GM13976 (cell line): ENCODE measurements at regions not wholly inside any gene's neighbourhood (a gene's known extent, or its start where the extent isn't known, plus 50 kb on each side); places are given as distances from the start of the nearest gene placed in this dataset.

Experiments used
- DNase-seq: peaks from one replicate; pipeline ENCODE4 v3.0.0; 2012; ENCODE audit warnings: low spot score
- in situ Hi-C: fragments of 300-500 bp; cut with MboI; formaldehyde crosslinking; loops from one replicate; pipeline ENCODE4 v1.12.0; 2022; ENCODE audit warnings: low sequenced_read_pairs, mixed read lengths, inconsistent platforms; ENCODE audit not compliant: unreplicated experiment
- TF ChIP-seq, protein P1 (sequence below): IDR thresholded peaks from 2 replicates; pipeline ENCODE4 v1.5.1; 2012; ENCODE audit warnings: borderline replicate concordance, mild to moderate bottlenecking; ENCODE audit not compliant: insufficient read depth; ENCODE audit errors: extremely low read depth, missing control alignments, control extremely low read depth

DNA sequence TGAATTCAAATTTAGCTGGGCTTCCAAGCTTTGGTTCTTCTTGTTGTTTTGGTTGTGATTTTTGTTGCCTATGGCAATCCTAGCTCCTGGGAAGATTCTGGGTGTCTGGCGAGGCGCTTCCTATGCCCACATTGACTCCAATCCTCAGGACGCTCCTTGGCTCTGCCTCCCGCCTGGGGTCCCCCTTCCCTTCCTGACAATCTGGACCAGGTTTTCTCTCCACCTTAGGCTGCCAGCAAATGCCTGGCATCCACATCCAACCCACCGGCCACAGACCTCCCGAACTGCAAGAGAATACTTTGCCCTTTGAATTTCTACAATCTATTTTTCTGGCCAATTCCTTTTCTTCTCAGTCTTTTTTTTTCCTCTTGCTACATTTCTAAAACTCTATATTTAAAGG lies 186.9 kb upstream of the UBL3 start:
- TF ChIP-seq, protein P1, sequence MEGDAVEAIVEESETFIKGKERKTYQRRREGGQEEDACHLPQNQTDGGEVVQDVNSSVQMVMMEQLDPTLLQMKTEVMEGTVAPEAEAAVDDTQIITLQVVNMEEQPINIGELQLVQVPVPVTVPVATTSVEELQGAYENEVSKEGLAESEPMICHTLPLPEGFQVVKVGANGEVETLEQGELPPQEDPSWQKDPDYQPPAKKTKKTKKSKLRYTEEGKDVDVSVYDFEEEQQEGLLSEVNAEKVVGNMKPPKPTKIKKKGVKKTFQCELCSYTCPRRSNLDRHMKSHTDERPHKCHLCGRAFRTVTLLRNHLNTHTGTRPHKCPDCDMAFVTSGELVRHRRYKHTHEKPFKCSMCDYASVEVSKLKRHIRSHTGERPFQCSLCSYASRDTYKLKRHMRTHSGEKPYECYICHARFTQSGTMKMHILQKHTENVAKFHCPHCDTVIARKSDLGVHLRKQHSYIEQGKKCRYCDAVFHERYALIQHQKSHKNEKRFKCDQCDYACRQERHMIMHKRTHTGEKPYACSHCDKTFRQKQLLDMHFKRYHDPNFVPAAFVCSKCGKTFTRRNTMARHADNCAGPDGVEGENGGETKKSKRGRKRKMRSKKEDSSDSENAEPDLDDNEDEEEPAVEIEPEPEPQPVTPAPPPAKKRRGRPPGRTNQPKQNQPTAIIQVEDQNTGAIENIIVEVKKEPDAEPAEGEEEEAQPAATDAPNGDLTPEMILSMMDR: no peak
- no peak for DNase-seq
- in situ Hi-C loops: no loop called here

DNA sequence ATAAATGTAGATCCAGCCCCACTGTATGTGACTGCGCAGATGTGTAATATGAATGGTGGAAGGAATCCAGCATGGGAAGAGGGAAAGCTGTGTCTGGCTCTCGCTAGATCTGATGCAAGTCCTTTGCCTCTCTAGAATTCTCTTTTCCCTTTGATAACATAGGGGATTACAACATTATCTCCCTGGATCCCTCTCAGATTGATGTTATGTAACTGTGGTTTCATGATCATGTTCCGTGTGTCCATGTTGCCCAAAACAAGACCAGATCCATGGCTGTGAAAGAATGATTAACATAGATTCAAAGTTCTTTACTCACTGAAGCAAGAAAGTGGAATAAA lies 184.0 kb upstream of the UBL3 start:
- DNase-seq: no peak
- in situ Hi-C loops: no loop called here
- TF ChIP-seq, protein P1: no peak

DNA sequence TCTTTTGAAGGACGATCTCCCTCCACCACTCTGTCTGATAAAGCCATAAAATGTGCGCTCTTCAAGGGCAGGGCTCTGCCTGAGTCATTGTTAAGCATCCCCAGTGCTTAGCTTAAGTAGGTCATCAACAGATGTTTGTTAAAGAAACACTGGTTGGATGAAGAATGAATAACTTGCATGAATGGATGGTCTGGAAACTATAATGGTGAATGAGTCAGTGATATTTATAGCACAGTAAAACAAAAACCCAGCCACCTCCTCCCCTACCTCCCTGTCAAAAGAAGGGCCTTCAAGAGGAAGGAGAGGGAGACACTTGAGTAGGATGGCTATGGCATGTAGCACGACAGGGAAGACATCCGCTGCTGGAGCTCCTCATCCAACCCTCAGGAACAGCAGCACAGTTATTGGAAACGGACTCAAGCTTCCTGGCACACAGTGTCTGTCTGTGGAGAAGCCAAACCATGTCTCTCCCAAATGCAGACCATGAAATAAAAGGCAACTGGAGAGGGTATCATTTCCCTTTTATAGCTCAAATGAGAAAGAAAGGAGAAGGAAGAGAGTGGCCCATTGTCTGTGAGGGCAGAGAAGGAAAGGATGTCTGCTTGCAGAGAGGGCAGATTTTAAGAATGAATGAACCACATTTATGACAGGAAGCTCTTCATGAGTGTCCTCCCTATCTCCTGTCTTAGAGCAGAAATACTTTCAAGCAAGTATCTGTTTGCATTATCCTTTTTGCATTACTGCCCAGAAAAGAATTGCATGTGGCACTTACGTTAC lies 183.5 kb upstream of the UBL3 start:
- TF ChIP-seq, protein P1: no peak
- no peak for DNase-seq
- in situ Hi-C loops: no loop called here

DNA sequence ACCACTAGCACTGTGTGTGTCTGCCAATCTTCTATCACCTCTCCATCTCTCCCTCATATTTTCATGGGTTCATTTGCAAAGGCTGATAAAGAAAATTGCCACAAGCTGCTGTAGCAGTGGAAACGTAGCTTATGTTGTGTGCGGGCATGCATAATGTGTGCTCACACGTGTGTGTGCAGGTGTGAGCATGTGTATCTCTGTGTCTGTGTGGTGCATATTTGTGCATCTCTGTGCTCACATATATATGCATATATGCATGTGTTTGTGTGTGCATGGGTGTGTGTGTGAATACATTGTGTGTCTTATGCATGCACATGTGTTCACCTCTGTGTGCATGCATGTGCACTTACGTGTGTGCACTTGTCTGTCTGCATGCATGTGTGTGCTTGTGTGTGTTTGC lies 181.8 kb upstream of the UBL3 start:
- TF ChIP-seq, protein P1: no peak
- in situ Hi-C loops: no loop called here
- no peak for DNase-seq

DNA sequence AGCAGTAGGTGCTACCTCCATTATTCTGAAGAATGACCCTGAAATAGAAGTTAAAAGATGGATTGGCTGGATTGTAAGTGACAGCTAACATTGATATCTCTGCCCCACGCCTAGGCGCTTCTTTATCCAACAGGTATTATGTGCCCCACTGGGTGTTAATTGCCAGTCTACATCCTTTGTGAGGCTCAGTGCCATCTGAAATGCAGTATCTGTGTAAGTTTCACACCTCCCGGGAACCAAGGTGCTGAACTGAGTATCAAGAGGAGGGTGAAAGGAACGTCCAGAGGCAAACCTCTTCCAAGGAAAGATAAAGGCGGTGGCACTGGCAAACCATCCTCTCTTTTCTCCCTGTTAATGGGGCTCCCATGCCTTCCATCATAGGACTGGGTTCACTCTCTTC lies 181.1 kb upstream of the UBL3 start:
- DNase-seq: no peak
- TF ChIP-seq, protein P1: no peak
- in situ Hi-C loops: no loop called here

DNA sequence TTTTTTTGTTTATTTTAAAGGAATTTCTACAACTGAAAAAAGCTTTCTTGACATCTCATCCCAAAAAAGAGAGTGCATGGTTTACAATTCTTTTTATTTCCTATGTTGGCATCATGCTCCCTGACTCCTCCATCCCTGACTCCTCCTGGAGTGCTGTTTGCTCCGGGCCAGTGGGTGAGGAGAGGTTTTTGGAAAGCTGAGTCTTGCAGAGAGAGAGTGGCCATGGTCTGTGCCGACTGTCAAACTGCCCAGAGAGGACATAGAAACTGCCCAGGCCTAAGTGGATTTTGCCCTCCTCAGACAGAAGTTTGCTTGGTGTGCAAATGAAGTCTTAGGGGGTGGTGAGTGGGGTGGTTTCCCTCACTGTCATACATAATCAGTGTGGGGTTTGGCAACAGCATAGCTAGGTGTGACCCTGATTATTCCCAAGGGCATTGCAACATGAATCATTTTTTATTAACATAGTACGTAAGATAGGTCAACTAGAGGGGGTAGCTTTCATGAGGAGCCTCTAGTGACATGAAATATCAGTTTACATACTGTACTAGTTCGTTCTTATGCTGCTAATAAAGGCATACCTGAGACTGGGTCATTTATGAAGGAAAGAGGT lies 179.8 kb upstream of the UBL3 start:
- in situ Hi-C loops: no loop called here
- TF ChIP-seq, protein P1: no peak
- DNase-seq: no peak
